T-cell (primary cell): ENCODE measurements at regions not wholly inside any gene's neighbourhood (a gene's known extent, or its start where the extent isn't known, plus 50 kb on each side); places are given as distances from the start of the nearest gene placed in this dataset.

Experiments
- ATAC-seq, 4 experiments: fragments of 200-7000 bp in 3 of 4; fragments of 150-1000 bp in 1 of 4; cut with Tn5 transposase; replicated peaks in 1 of 4; 1 replicate in 3 of 4; 2 replicates in 1 of 4; pipeline ENCODE4 v1.10.0; 2021; ENCODE audit warnings: moderate library complexity in 3 of 4, mild to moderate bottlenecking in 2 of 4, moderate number of reproducible peaks in 1 of 4
- CTCF ChIA-PET, 2 donors: fragments of 300-600 bp; sonication (Branson Sonifier 250); formaldehyde crosslinking; loops; one replicate each; lab custom pipeline; 2022; ENCODE audit warnings: antibody characterized with exemption in 2 of 2; lab: Charles Lee
- POLR2A ChIA-PET, 2 donors: fragments of 300-600 bp; sonication (Branson Sonifier 250); formaldehyde crosslinking; loops; one replicate each; lab custom pipeline; 2022; ENCODE audit warnings: antibody characterized with exemption in 2 of 2; lab: Charles Lee
- DNase-seq, 35 experiments: peaks; one replicate each; pipeline versions ENCODE4 v3.0.0 to v3.0.0-alpha.2; 2013 to 2023
- H3K27ac ChIP-seq: one replicate; pipeline ENCODE4 v1.5.1; 2013; ENCODE audit warnings: low read length
- H3K27me3 ChIP-seq, 2 experiments: replicated peaks in 1 of 2; 1 replicate in 1 of 2; 2 replicates in 1 of 2; pipeline versions ENCODE4 v1.6.1 to v1.7.0; 2013; ENCODE audit warnings: low read length in 1 of 2, mixed read lengths in 1 of 2; ENCODE audit not compliant: control insufficient read depth in 2 of 2, insufficient read depth in 2 of 2; ENCODE audit errors: extremely low read depth in 1 of 2
- H3K36me3 ChIP-seq, 2 donors: 1 replicate in 1 of 2; 2 replicates in 1 of 2; pipeline versions ENCODE4 v1.6.1 to v1.7.0; 2013; ENCODE audit warnings: low read length in 1 of 2; ENCODE audit not compliant: control insufficient read depth in 2 of 2, insufficient read depth in 1 of 2; ENCODE audit errors: extremely low read depth in 1 of 2
- H3K4me1 ChIP-seq, 2 experiments: 1 replicate in 1 of 2; 2 replicates in 1 of 2; pipeline versions ENCODE4 v1.6.1 to v1.7.0; 2013; ENCODE audit warnings: low read length in 2 of 2, mixed read lengths in 1 of 2; ENCODE audit not compliant: insufficient read depth in 2 of 2, control insufficient read depth in 1 of 2; ENCODE audit errors: extremely low read depth in 1 of 2
- H3K4me3 ChIP-seq, 2 donors: 1 replicate in 1 of 2; 2 replicates in 1 of 2; pipeline versions ENCODE4 v1.5.1 to v1.7.0; 2013; ENCODE audit warnings: mild to moderate bottlenecking in 2 of 2, low read length in 1 of 2, moderate library complexity in 1 of 2; ENCODE audit not compliant: control insufficient read depth in 1 of 2; ENCODE audit errors: extremely low read depth in 1 of 2
- H3K9me3 ChIP-seq: 2 replicates; pipeline ENCODE4 v1.7.0; 2013
- H3K27ac Mint-ChIP-seq, 2 donors: one replicate each; pipeline ENCODE4 v1.8.0; 2020 to 2021; ENCODE audit warnings: mild to moderate bottlenecking in 2 of 2, mixed read lengths in 2 of 2
- H3K27me3 Mint-ChIP-seq, 2 donors: one replicate each; pipeline ENCODE4 v1.8.0; 2021 to 2022; ENCODE audit warnings: mixed read lengths in 2 of 2
- H3K36me3 Mint-ChIP-seq: one replicate; pipeline ENCODE4 v1.8.0; 2021; ENCODE audit warnings: mixed read lengths
- H3K4me1 Mint-ChIP-seq, 3 donors: one replicate each; pipeline ENCODE4 v1.8.0; 2020 to 2022; ENCODE audit warnings: mixed read lengths in 3 of 3, mild to moderate bottlenecking in 1 of 3
- H3K4me3 Mint-ChIP-seq, 3 donors: one replicate each; pipeline ENCODE4 v1.8.0; 2020 to 2022; ENCODE audit warnings: mild to moderate bottlenecking in 3 of 3, mixed read lengths in 3 of 3, moderate library complexity in 3 of 3
- H3K9me3 Mint-ChIP-seq, 3 donors: one replicate each; pipeline ENCODE4 v1.8.0; 2020 to 2022; ENCODE audit warnings: mixed read lengths in 3 of 3
- WGBS: methylation state at CpG from one replicate; pipeline ENCODE4 v1.1.5; 2013; ENCODE audit warnings: missing lambda C conversion rate; ENCODE audit not compliant: insufficient coverage; 5-methylcytosine and 5-hydroxymethylcytosine counted together

- Histone ChIP-seq H3K9me3 (no peaks in the 10 kb centered on the region), H3K36me3 (no peaks in the 10 kb centered on the region), H3K27ac (no peak overlapping the region), H3K4me1 (no peaks in the 10 kb centered on the region), H3K4me3 (no peak overlapping the region), H3K27me3 (no peaks in the 10 kb centered on the region)
- no peak overlapping the region for H3K4me3 Mint-ChIP-seq
- ChIA-PET POLR2A (no interaction called here), CTCF (no interaction called here)
- H3K27ac Mint-ChIP-seq, result no peak overlapping the region
- H3K4me1 Mint-ChIP-seq, result no peaks in the 10 kb centered on the region
- H3K27me3 Mint-ChIP-seq, result no peaks in the 10 kb centered on the region
- ATAC-seq (no peak), DNase-seq (no peak)
- WGBS, result no CpG with 5 or more reads among the region's 1 CpG
- no peaks in the 10 kb centered on the region for H3K36me3 Mint-ChIP-seq
- H3K9me3 Mint-ChIP-seq, result peaks cover under 1 to 11% (median 4%) of the 10 kb centered on the region in 3 donors
Observed at GRCh38 chr18:65942854-65943253, 192.0 kb downstream of the CDH7 start.

- Mint-ChIP-seq H3K27ac (no peak overlapping the region), H3K36me3 (no peaks in the 10 kb centered on the region), H3K9me3 (peaks cover 4 to 11% (median 4%) of the 10 kb centered on the region in 3 donors), H3K27me3 (no peaks in the 10 kb centered on the region), H3K4me1 (no peaks in the 10 kb centered on the region), H3K4me3 (no peak overlapping the region)
- Histone ChIP-seq H3K4me3 (no peak overlapping the region), H3K9me3 (no peaks in the 10 kb centered on the region), H3K4me1 (no peaks in the 10 kb centered on the region), H3K27me3 (no peaks in the 10 kb centered on the region), H3K27ac (no peak overlapping the region), H3K36me3 (no peaks in the 10 kb centered on the region)
- ChIA-PET CTCF (no interaction called here), POLR2A (no interaction called here)
- ATAC-seq (no peak), DNase-seq (no peak)
- no CpG with 5 or more reads among the region's 2 CpGs for WGBS
Observed at GRCh38 chr18:65942104-65942503, 191.3 kb downstream of the CDH7 start.

- Mint-ChIP-seq H3K9me3 (peaks cover 4 to 13% (median 4%) of the 10 kb centered on the region in 3 donors), H3K4me1 (no peaks in the 10 kb centered on the region), H3K4me3 (no peak overlapping the region), H3K27ac (no peak overlapping the region), H3K27me3 (no peaks in the 10 kb centered on the region), H3K36me3 (no peaks in the 10 kb centered on the region)
- ChIA-PET CTCF (no interaction called here), POLR2A (no interaction called here)
- WGBS, result no CpG with 5 or more reads among the region's 4 CpGs
- Histone ChIP-seq H3K4me1 (no peaks in the 10 kb centered on the region), H3K9me3 (no peaks in the 10 kb centered on the region), H3K27ac (no peak overlapping the region), H3K4me3 (no peak overlapping the region), H3K36me3 (no peaks in the 10 kb centered on the region), H3K27me3 (no peaks in the 10 kb centered on the region)
- ATAC-seq (no peak), DNase-seq (no peak)
Observed at GRCh38 chr18:65941482-65941881, 190.7 kb downstream of the CDH7 start.
